ENCODE measurements at regions not wholly inside any gene's neighbourhood (a gene's known extent, or its start where the extent isn't known, plus 50 kb on each side); places are given as distances from the start of the nearest gene placed in this dataset.

DNA sequence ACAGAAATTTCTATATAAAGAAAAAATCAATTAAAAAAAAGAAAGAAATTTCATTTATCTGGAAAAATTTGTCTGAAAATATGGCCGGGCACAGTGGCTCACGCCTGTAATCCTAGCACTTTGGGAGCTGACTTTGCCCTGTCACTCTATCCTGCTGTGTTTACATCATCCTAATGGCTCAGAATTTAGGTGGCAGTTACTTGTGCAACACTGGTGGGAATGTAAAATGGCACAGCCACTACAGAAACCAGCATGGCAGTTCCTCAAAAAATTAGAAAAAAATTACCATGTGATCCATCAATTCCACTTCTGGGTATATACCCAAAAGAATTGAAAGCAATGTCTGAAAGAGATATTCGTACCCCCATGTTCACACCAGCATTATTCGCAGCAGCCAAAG lies 405.2 kb upstream of the AUTS2 start:
- TF ChIP-seq, protein P1, sequence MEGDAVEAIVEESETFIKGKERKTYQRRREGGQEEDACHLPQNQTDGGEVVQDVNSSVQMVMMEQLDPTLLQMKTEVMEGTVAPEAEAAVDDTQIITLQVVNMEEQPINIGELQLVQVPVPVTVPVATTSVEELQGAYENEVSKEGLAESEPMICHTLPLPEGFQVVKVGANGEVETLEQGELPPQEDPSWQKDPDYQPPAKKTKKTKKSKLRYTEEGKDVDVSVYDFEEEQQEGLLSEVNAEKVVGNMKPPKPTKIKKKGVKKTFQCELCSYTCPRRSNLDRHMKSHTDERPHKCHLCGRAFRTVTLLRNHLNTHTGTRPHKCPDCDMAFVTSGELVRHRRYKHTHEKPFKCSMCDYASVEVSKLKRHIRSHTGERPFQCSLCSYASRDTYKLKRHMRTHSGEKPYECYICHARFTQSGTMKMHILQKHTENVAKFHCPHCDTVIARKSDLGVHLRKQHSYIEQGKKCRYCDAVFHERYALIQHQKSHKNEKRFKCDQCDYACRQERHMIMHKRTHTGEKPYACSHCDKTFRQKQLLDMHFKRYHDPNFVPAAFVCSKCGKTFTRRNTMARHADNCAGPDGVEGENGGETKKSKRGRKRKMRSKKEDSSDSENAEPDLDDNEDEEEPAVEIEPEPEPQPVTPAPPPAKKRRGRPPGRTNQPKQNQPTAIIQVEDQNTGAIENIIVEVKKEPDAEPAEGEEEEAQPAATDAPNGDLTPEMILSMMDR (IDR thresholded peaks at IDR 0.05; ENCODE audit: insufficient read depth, low read length, poor library complexity, severe bottlenecking) = no peak
- no peak for DNase-seq (ENCODE audit: extremely low read depth, insufficient read length)
- H3K36me3 ChIP-seq (ENCODE audit: control insufficient read depth, insufficient read depth, low read length) = no peaks in the 10 kb centered on the region

DNA sequence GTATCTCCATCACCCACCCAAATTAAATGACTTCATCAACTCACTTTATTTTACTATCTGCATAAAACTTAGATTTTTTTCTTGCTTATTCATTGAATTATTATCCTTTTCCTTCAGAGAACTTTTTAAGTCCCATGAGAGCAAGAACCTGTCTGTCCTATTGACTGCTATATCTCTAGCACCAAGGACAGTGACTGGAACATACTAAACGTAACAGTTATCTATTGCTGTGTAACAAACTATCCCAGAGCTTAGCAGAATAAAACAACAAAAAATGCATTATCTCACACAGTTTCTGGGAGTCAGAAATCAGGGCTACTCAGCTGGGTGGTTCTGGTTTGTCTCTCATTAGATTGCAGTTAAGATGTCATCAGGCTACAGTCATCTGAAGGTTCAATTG lies 401.7 kb upstream of the AUTS2 start:
- no peak overlapping the region for H3K4me3 ChIP-seq (replicated peaks; ENCODE audit: low read depth, low read length)
- H3K27me3 ChIP-seq (replicated peaks; ENCODE audit: control insufficient read depth, insufficient read depth, low read length) = no peaks in the 10 kb centered on the region
- no peaks in the 10 kb centered on the region for H3K36me3 ChIP-seq (ENCODE audit: control insufficient read depth, insufficient read depth, low read length)
- TF ChIP-seq, protein P1 (IDR thresholded peaks at IDR 0.05; ENCODE audit: insufficient read depth, low read length, poor library complexity, severe bottlenecking) = no peak
- DNase-seq (ENCODE audit: extremely low read depth, insufficient read length) = no peak

More for the DNA sequence above, 405.2 kb upstream of the AUTS2 start:
- H3K27me3 ChIP-seq (replicated peaks; ENCODE audit: control insufficient read depth, insufficient read depth, low read length) = no peaks in the 10 kb centered on the region
- H3K4me3 ChIP-seq (replicated peaks; ENCODE audit: low read depth, low read length) = no peak overlapping the region

- no peak for DNase-seq (ENCODE audit: extremely low read depth, insufficient read length)
- TF ChIP-seq, protein P1 (IDR thresholded peaks at IDR 0.05; ENCODE audit: insufficient read depth, low read length, poor library complexity, severe bottlenecking) = no peak
- no peaks in the 10 kb centered on the region for H3K27me3 ChIP-seq (replicated peaks; ENCODE audit: control insufficient read depth, insufficient read depth, low read length)
- no peaks in the 10 kb centered on the region for H3K36me3 ChIP-seq (ENCODE audit: control insufficient read depth, insufficient read depth, low read length)
- no peak overlapping the region for H3K4me3 ChIP-seq (replicated peaks; ENCODE audit: low read depth, low read length)
Measured at GRCh38 chr7:69198250-69198649, 400.0 kb upstream of the AUTS2 start.

DNA sequence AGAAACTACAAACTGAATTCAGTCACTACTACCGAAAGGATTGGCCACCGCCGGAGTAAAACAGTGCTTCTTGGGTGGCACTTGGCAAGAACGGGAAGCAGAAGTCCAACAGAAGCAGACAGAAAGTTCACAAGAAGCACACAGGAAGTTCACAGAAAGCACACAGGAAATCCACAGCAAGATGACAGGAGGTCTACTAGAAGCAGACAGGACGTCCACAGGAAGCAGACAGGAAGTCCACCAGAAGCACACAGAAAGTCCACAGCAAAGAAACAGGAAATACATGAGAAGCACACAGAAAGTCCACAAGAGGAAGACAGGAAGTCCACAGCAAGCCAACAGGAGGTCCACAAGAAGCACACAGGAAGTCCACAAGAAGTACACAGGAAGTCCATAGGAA lies 399.2 kb upstream of the AUTS2 start:
- no peak for DNase-seq (ENCODE audit: extremely low read depth, insufficient read length)
- no peaks in the 10 kb centered on the region for H3K36me3 ChIP-seq (ENCODE audit: control insufficient read depth, insufficient read depth, low read length)
- TF ChIP-seq, protein P1 (IDR thresholded peaks at IDR 0.05; ENCODE audit: insufficient read depth, low read length, poor library complexity, severe bottlenecking) = no peak
- no peak overlapping the region for H3K4me3 ChIP-seq (replicated peaks; ENCODE audit: low read depth, low read length)
- H3K27me3 ChIP-seq (replicated peaks; ENCODE audit: control insufficient read depth, insufficient read depth, low read length) = no peaks in the 10 kb centered on the region

DNA sequence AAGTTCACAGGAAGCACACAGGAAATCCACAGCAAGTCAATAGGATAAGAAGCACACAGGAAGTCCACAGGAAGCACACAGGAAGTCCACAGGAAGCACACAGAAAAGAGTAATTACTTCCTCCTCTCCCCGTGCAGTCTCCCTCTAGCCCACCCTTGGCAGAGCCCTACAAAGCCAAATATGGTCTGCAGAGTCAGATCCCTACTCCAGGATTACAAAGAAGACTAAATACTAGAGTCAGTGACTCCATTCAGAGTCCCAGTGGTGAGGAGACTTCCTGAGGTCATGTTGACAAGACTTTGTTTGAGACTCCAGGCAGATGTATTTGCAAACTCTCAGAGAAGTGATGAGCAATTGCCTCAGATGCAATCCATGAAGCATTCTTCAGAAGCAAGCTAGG lies 398.6 kb upstream of the AUTS2 start:
- TF ChIP-seq, protein P1 (IDR thresholded peaks at IDR 0.05; ENCODE audit: insufficient read depth, low read length, poor library complexity, severe bottlenecking) = no peak
- H3K4me3 ChIP-seq (replicated peaks; ENCODE audit: low read depth, low read length) = no peak overlapping the region
- no peaks in the 10 kb centered on the region for H3K27me3 ChIP-seq (replicated peaks; ENCODE audit: control insufficient read depth, insufficient read depth, low read length)

GRCh38 chr7:69203871-69204270 lies 394.4 kb upstream of the AUTS2 start:
- Histone ChIP-seq H3K27me3 (replicated peaks; ENCODE audit: control insufficient read depth, insufficient read depth, low read length) (no peaks in the 10 kb centered on the region), H3K36me3 (ENCODE audit: control insufficient read depth, insufficient read depth, low read length) (no peaks in the 10 kb centered on the region), H3K4me3 (replicated peaks; ENCODE audit: low read depth, low read length) (no peak overlapping the region)
- DNase-seq (ENCODE audit: extremely low read depth, insufficient read length) = no peak
- TF ChIP-seq, protein P1 (IDR thresholded peaks at IDR 0.05; ENCODE audit: insufficient read depth, low read length, poor library complexity, severe bottlenecking) = no peak

More for the DNA sequence above, 398.6 kb upstream of the AUTS2 start:
- no peak for DNase-seq (ENCODE audit: extremely low read depth, insufficient read length)
- H3K36me3 ChIP-seq (ENCODE audit: control insufficient read depth, insufficient read depth, low read length) = no peaks in the 10 kb centered on the region

All from GM06990 (cell line).